Endothelial cell of umbilical vein (primary cell): ENCODE measurements at regions not wholly inside any gene's neighbourhood (a gene's known extent, or its start where the extent isn't known, plus 50 kb on each side); places are given as distances from the start of the nearest gene placed in this dataset.

Source experiments
- BruUV-seq: library from RNA; stranded (reverse); fragments of 400-500 nt; replicated peaks from 2 replicates; lab custom pipeline; 2021; lab: Mats Ljungman, UMichigan
- CTCF ChIA-PET: fragments of 300-600, 350-600 bp; sonication (Branson Sonifier 250); formaldehyde crosslinking; loops from one replicate; lab custom pipeline; 2021; ENCODE audit warnings: antibody characterized with exemption, inconsistent platforms; lab: Charles Lee
- POLR2A ChIA-PET: fragments of 300-600, 350-600 bp; sonication (Branson Sonifier 250); formaldehyde crosslinking; loops from one replicate; lab custom pipeline; 2021; ENCODE audit warnings: antibody characterized with exemption, inconsistent platforms; lab: Charles Lee
- DNase-seq: peaks from one replicate; pipeline ENCODE4 v3.0.0-alpha.2; 2011; ENCODE audit warnings: low read depth, low spot score
- FAIRE-seq: peaks from 2 replicates; lab custom pipeline; 2011; peaks lifted over from hg19 to GRCh38; lab: Jason Lieb, UNC
- H2AFZ ChIP-seq: 2 replicates; pipeline ENCODE4 v1.6.0; 2012; ENCODE audit warnings: low read depth, low read length, control low read depth, inconsistent platforms
- H3K27ac ChIP-seq: 2 replicates; pipeline ENCODE4 v1.5.1; 2011; ENCODE audit warnings: low read depth, mild to moderate bottlenecking, control low read depth, low read length, moderate library complexity; ENCODE audit not compliant: insufficient read depth
- H3K27me3 ChIP-seq, 2 experiments: 2 replicates each; pipeline versions ENCODE4 v1.6.0 to v1.6.1; 2011; ENCODE audit warnings: low read length in 2 of 2, mixed read lengths in 1 of 2; ENCODE audit not compliant: control insufficient read depth in 2 of 2, insufficient read depth in 2 of 2
- H3K36me3 ChIP-seq, 2 experiments: 2 replicates in 1 of 2; 3 replicates in 1 of 2; pipeline ENCODE4 v1.5.1; 2011; ENCODE audit warnings: low read length in 2 of 2, mild to moderate bottlenecking in 1 of 2, moderate library complexity in 1 of 2; ENCODE audit not compliant: control insufficient read depth in 2 of 2, insufficient read depth in 2 of 2; ENCODE audit errors: extremely low read depth in 1 of 2
- H3K4me1 ChIP-seq: 3 replicates; pipeline ENCODE4 v1.5.1; 2011; ENCODE audit warnings: mild to moderate bottlenecking, low read length; ENCODE audit not compliant: control insufficient read depth, insufficient read depth; ENCODE audit errors: extremely low read depth
- H3K4me2 ChIP-seq: 2 replicates; pipeline ENCODE4 v1.6.1; 2011; ENCODE audit warnings: low read length, control low read depth, mixed read lengths; ENCODE audit not compliant: insufficient read depth
- H3K4me3 ChIP-seq, 3 experiments: fragments of 200-600 bp in 1 of 3; sonication (generic), shearing (Covaris generic) in 1 of 3; replicated peaks in 1 of 3; 2 replicates each; pipeline ENCODE4 v1.5.1; 2011 to 2016; ENCODE audit warnings: control low read depth in 3 of 3, low read length in 3 of 3, mild to moderate bottlenecking in 2 of 3, inconsistent platforms in 1 of 3, low read depth in 1 of 3, moderate library complexity in 1 of 3; ENCODE audit not compliant: insufficient read depth in 1 of 3
- H3K79me2 ChIP-seq: 2 replicates; pipeline ENCODE4 v1.6.0; 2012; ENCODE audit warnings: low read length, inconsistent platforms; ENCODE audit not compliant: control insufficient read depth, insufficient read depth
- H3K9ac ChIP-seq: replicated peaks from 2 replicates; pipeline ENCODE3; 2011; ENCODE audit warnings: low read length, control low read depth; ENCODE audit not compliant: insufficient read depth; ENCODE audit errors: extremely low read depth
- H3K9me1 ChIP-seq: replicated peaks from 3 replicates; pipeline ENCODE4 v1.6.0; 2011; ENCODE audit warnings: mild to moderate bottlenecking, low read length; ENCODE audit not compliant: control insufficient read depth, insufficient read depth; ENCODE audit errors: extremely low read depth
- H3K9me3 ChIP-seq: replicated peaks from 2 replicates; pipeline ENCODE4 v1.5.1; 2012; ENCODE audit warnings: low read length, inconsistent platforms; ENCODE audit not compliant: control insufficient read depth, insufficient read depth
- H4K20me1 ChIP-seq: replicated peaks from 2 replicates; pipeline ENCODE3; 2011; ENCODE audit warnings: mild to moderate bottlenecking, low read length; ENCODE audit not compliant: control insufficient read depth, insufficient read depth; ENCODE audit errors: extremely low read depth
- CTCF ChIP-seq, 2 donors: IDR thresholded peaks; 1 replicate in 1 of 2; 2 replicates in 1 of 2; pipeline ENCODE4 v1.5.1; 2011; ENCODE audit warnings: low read length in 2 of 2, mild to moderate bottlenecking in 2 of 2, moderate library complexity in 2 of 2, control low read depth in 1 of 2, inconsistent platforms in 1 of 2, low read depth in 1 of 2; ENCODE audit not compliant: insufficient read depth in 1 of 2; ENCODE audit errors: extremely low read depth in 1 of 2
- EZH2 ChIP-seq: IDR thresholded peaks from 2 replicates; pipeline ENCODE4 v1.6.1; 2012; ENCODE audit warnings: borderline replicate concordance, low read depth, mild to moderate bottlenecking, moderate library complexity, low read length, inconsistent platforms; ENCODE audit not compliant: severe bottlenecking
- FOS ChIP-seq: IDR thresholded peaks from 2 replicates; pipeline ENCODE4 v1.6.1; 2011; ENCODE audit warnings: mild to moderate bottlenecking, low read length, moderate library complexity, borderline replicate concordance; ENCODE audit not compliant: insufficient read depth
- GATA2 ChIP-seq: IDR thresholded peaks from 2 replicates; pipeline ENCODE4 v1.7.0; 2011; ENCODE audit warnings: low read depth, mild to moderate bottlenecking, moderate library complexity, mixed read lengths, low read length; ENCODE audit not compliant: insufficient read length, insufficient read depth
- JUN ChIP-seq: IDR thresholded peaks from 2 replicates; pipeline ENCODE4 v1.6.1; 2011; ENCODE audit warnings: borderline replicate concordance, low read depth; ENCODE audit not compliant: insufficient read length, insufficient read depth
- MAX ChIP-seq: IDR thresholded peaks from 2 replicates; pipeline ENCODE4 v1.6.1; 2011; ENCODE audit not compliant: insufficient read depth, insufficient read length
- MYC ChIP-seq: IDR thresholded peaks from one replicate; pipeline ENCODE4 v1.6.1; 2011; ENCODE audit warnings: mild to moderate bottlenecking, low read depth, low read length
- POLR2A ChIP-seq: IDR thresholded peaks from 2 replicates; pipeline ENCODE4 v1.6.1; 2012; ENCODE audit warnings: low read depth, mild to moderate bottlenecking, control low read depth, low read length
- POLR2AphosphoS5 ChIP-seq: IDR thresholded peaks from 2 replicates; pipeline ENCODE4 v1.6.1; 2012; ENCODE audit warnings: low read depth, mild to moderate bottlenecking, control low read depth, low read length, moderate library complexity; ENCODE audit not compliant: insufficient read depth
- dilution Hi-C: fragments of 300-500 bp; cut with MboI; formaldehyde crosslinking; loops from one replicate; pipeline ENCODE4 v1.15.0; 2019; ENCODE audit warnings: low sequenced_read_pairs; ENCODE audit not compliant: extremely low pct_ligation_motif_present
- intact Hi-C: fragments of 100-400 bp; cut with micrococcal nuclease; formaldehyde crosslinking; loops from one replicate; pipeline ENCODE4 v1.10.0; 2022

- H3K27me3 ChIP-seq = no peaks in the 10 kb centered on the region
- BruUV-seq = no TSS peak
- DNase-seq = no peak
- H3K27ac ChIP-seq = no peak within 1 kb of the TSS
- H3K9ac ChIP-seq = no peak within 1 kb of the TSS
- H3K9me3 ChIP-seq = no peaks in the 10 kb centered on the region
- dilution Hi-C loops (no loop called here), intact Hi-C loops (no loop called here)
- ChIA-PET CTCF (no interaction called here), POLR2A (no interaction called here)
- no peak within 1 kb of the TSS for H3K4me2 ChIP-seq
- H3K79me2 ChIP-seq = no peaks in the 10 kb centered on the region
- TF ChIP-seq MYC = no peak
- TF ChIP-seq GATA2 = no peak
- no peak for TF ChIP-seq JUN
- no peak for TF ChIP-seq EZH2
- TF ChIP-seq POLR2AphosphoS5 = no peak
- no peak for TF ChIP-seq MAX
- no peak for TF ChIP-seq POLR2A
- TF ChIP-seq FOS = no peak
- no peak for TF ChIP-seq CTCF (IDR thresholded peaks at IDR 0.05; ENCODE audit: extremely low read depth in 1 of 2, insufficient read depth in 1 of 2, low read depth in 1 of 2, low read length in 2 of 2)
- no peaks in the 10 kb centered on the region for H3K9me1 ChIP-seq
- no peaks in the 10 kb centered on the region for H3K4me1 ChIP-seq
- no peak within 1 kb of the TSS for H3K4me3 ChIP-seq
- H2AFZ ChIP-seq = no peak within 1 kb of the TSS
- H3K36me3 ChIP-seq = no peaks in the 10 kb centered on the region
- no peaks in the 10 kb centered on the region for H4K20me1 ChIP-seq
- FAIRE-seq = no peak
Measured at GRCh38 chrX:124963717-124964116, 356.0 kb upstream of the TEX13C start, which contains the start of gene TENM1. TENM1 (minus strand) TSS chrX:124963817.
